HepG2 (cell line): ENCODE measurements at regions not wholly inside any gene's neighbourhood (a gene's known extent, or its start where the extent isn't known, plus 50 kb on each side); places are given as distances from the start of the nearest gene placed in this dataset.

ENCODE experiments used
- ATAC-seq: fragments of 200-7000 bp; cut with Tn5 transposase; 3 replicates; pipeline ENCODE4 v1.9.1; 2020; ENCODE audit warnings: mild to moderate bottlenecking, moderate library complexity
- BruUV-seq: library from RNA; stranded (reverse); fragments of 400-500 nt; replicated peaks from 2 replicates; lab custom pipeline; 2021; lab: Mats Ljungman, UMichigan
- CTCF ChIA-PET: fragments of 300-600 bp; formaldehyde crosslinking; extraction: SDS; loops from one replicate; lab custom pipeline; 2021; ENCODE audit warnings: low total read pairs, inconsistent platforms, low intra/inter-chr PET ratio; lab: Yijun Ruan, JAX
- POLR2A ChIA-PET: fragments of 350-600 bp; sonication (Branson Sonifier 250); formaldehyde crosslinking; loops from one replicate; lab custom pipeline; 2020; ENCODE audit warnings: antibody characterized with exemption, inconsistent platforms; lab: Yijun Ruan, JAX
- DNase-seq: peaks from one replicate; pipeline ENCODE4 v3.0.0-alpha.2; 2015; ENCODE audit warnings: low spot score
- FAIRE-seq: peaks from 3 replicates; lab custom pipeline; 2011; peaks lifted over from hg19 to GRCh38; lab: Jason Lieb, UNC
- H2AFZ ChIP-seq: one replicate; pipeline ENCODE4 v1.6.1; 2011; ENCODE audit warnings: low read length, inconsistent platforms
- H3K27ac ChIP-seq: fragments of 300-600 bp; 3 replicates; pipeline ENCODE4 v1.8.0; 2011; ENCODE audit warnings: mixed run types, mild to moderate bottlenecking, mixed read lengths, low read length, inconsistent platforms; ENCODE audit not compliant: insufficient read depth; ENCODE audit errors: extremely low read length
- H3K27me3 ChIP-seq, 2 experiments: fragments of 200-600 bp in 1 of 2; 2 replicates in 1 of 2; 3 replicates in 1 of 2; pipeline versions ENCODE4 v1.6.0 to v1.8.0; 2011; ENCODE audit warnings: low read length in 2 of 2, mild to moderate bottlenecking in 2 of 2, moderate library complexity in 2 of 2, inconsistent platforms in 1 of 2; ENCODE audit not compliant: insufficient read depth in 2 of 2, control insufficient read depth in 1 of 2
- H3K36me3 ChIP-seq, 2 experiments: fragments of 200-600 bp in 1 of 2; replicated peaks in 1 of 2; 2 replicates in 1 of 2; 3 replicates in 1 of 2; pipeline versions ENCODE4 v1.5.1 to v1.8.0; 2011; ENCODE audit warnings: low read length in 2 of 2, inconsistent platforms in 1 of 2; ENCODE audit not compliant: insufficient read depth in 2 of 2, control insufficient read depth in 1 of 2
- H3K4me1 ChIP-seq: 2 replicates; pipeline ENCODE4 v1.5.1; 2012; ENCODE audit warnings: low read length, inconsistent platforms; ENCODE audit not compliant: insufficient read depth
- H3K4me2 ChIP-seq: 2 replicates; pipeline ENCODE4 v1.6.0; 2011; ENCODE audit warnings: low read depth, low read length, inconsistent platforms
- H3K4me3 ChIP-seq, 3 experiments: fragments of 200-600 bp in 1 of 3; sonication (generic), shearing (Covaris generic) in 1 of 3; replicated peaks in 1 of 3; 2 replicates each; pipeline ENCODE4 v1.5.1; 2011 to 2016; ENCODE audit warnings: low read length in 3 of 3, inconsistent platforms in 2 of 3, low read depth in 2 of 3, mild to moderate bottlenecking in 2 of 3, control low read depth in 1 of 3, mixed read lengths in 1 of 3; ENCODE audit not compliant: insufficient read depth in 1 of 3
- H3K79me2 ChIP-seq: one replicate; pipeline ENCODE4 v1.6.1; 2011; ENCODE audit warnings: low read length, inconsistent platforms; ENCODE audit not compliant: insufficient read depth
- H3K9ac ChIP-seq: 2 replicates; pipeline ENCODE4 v1.6.0; 2011; ENCODE audit warnings: mild to moderate bottlenecking, low read depth, low read length, inconsistent platforms; ENCODE audit not compliant: insufficient read depth
- H3K9me3 ChIP-seq: 2 replicates; pipeline ENCODE4 v1.5.1; 2012; ENCODE audit warnings: mild to moderate bottlenecking, low read length
- H4K20me1 ChIP-seq: 2 replicates; pipeline ENCODE4 v1.6.0; 2011; ENCODE audit warnings: inconsistent platforms, mild to moderate bottlenecking, low read length, moderate library complexity; ENCODE audit not compliant: insufficient read depth
- AFF4 ChIP-seq: sonication (generic); formaldehyde crosslinking; IDR thresholded peaks from 2 replicates; pipeline ENCODE4 v1.4.0; 2020; ENCODE audit warnings: missing genetic modification reagents
- FIP1L1 ChIP-seq: fragments of 200-400 bp; formaldehyde crosslinking; IDR thresholded peaks from 2 replicates; pipeline ENCODE4 v1.6.1; 2018; ENCODE audit warnings: low read depth, mild to moderate bottlenecking, low read length, moderate library complexity, borderline replicate concordance; ENCODE audit not compliant: insufficient read depth
- FOSL1 ChIP-seq: sonication (generic); formaldehyde crosslinking; IDR thresholded peaks from 2 replicates; pipeline ENCODE4 v1.9.0; 2021; ENCODE audit warnings: missing genetic modification reagents, borderline replicate concordance
- IKZF4 ChIP-seq: sonication (generic); formaldehyde crosslinking; IDR thresholded peaks from 2 replicates; pipeline ENCODE4 v1.5.1; 2020; ENCODE audit warnings: borderline replicate concordance, mild to moderate bottlenecking, low read depth, missing genetic modification reagents; ENCODE audit errors: not compliant biosample characterization
- JARID2 ChIP-seq: sonication (generic); formaldehyde crosslinking; IDR thresholded peaks from 2 replicates; pipeline ENCODE4 v1.8.1; 2023; ENCODE audit warnings: missing genetic modification reagents, inconsistent platforms; ENCODE audit not compliant: insufficient replicate concordance
- PREB ChIP-seq: sonication (generic); formaldehyde crosslinking; IDR thresholded peaks from 2 replicates; pipeline ENCODE4 v1.4.0; 2020; ENCODE audit warnings: missing genetic modification reagents
- RFX5 ChIP-seq: IDR thresholded peaks from 2 replicates; pipeline ENCODE4 v1.6.1; 2011; ENCODE audit warnings: low read depth, low read length, improper control_type of control experiment
- SMC3 ChIP-seq: IDR thresholded peaks from 2 replicates; pipeline ENCODE4 v1.6.1; 2011; ENCODE audit warnings: low read length, improper control_type of control experiment
- TFDP2 ChIP-seq: sonication (generic); formaldehyde crosslinking; IDR thresholded peaks from 2 replicates; pipeline ENCODE4 v1.4.0; 2020; ENCODE audit warnings: missing genetic modification reagents
- ZFP36L1 ChIP-seq: sonication (generic); formaldehyde crosslinking; IDR thresholded peaks from 2 replicates; pipeline ENCODE4 v1.8.0; 2022; ENCODE audit warnings: mild to moderate bottlenecking, missing genetic modification reagents, moderate library complexity
- ZFYVE20 ChIP-seq: sonication (generic); formaldehyde crosslinking; IDR thresholded peaks from 2 replicates; pipeline ENCODE4 v1.8.0; 2023; ENCODE audit warnings: low read depth, mild to moderate bottlenecking, moderate library complexity, missing genetic modification reagents, borderline replicate concordance
- ZNF230 ChIP-seq: sonication (generic); formaldehyde crosslinking; IDR thresholded peaks from 2 replicates; pipeline ENCODE4 v1.4.0; 2020; ENCODE audit warnings: mild to moderate bottlenecking, missing genetic modification reagents
- ZNF350 ChIP-seq: sonication (generic); formaldehyde crosslinking; IDR thresholded peaks from 2 replicates; pipeline ENCODE4 v1.4.0; 2020; ENCODE audit warnings: mild to moderate bottlenecking, low read depth, missing genetic modification reagents, borderline replicate concordance
- ZNF609 ChIP-seq: sonication (generic); formaldehyde crosslinking; IDR thresholded peaks from 2 replicates; pipeline ENCODE4 v1.4.0; 2020; ENCODE audit warnings: mild to moderate bottlenecking, missing genetic modification reagents, borderline replicate concordance
- in situ Hi-C: cut with HindIII; loops from 2 replicates; pipeline ENCODE4 v1.10.0; 2017; ENCODE audit warnings: low pct_unique_long_range_greater_than_20kb; ENCODE audit not compliant: extremely low pct_ligation_motif_present
- intact Hi-C: fragments of 100-400 bp; cut with micrococcal nuclease; formaldehyde crosslinking; loops from one replicate; pipeline ENCODE4 v1.10.0; 2022; ENCODE audit not compliant: unreplicated experiment

- no peak overlapping the region for H3K27ac ChIP-seq
- H3K9me3 ChIP-seq, result no peaks in the 10 kb centered on the region
- no peaks in the 10 kb centered on the region for H3K79me2 ChIP-seq
- H3K4me2 ChIP-seq, result no peak overlapping the region
- no peaks in the 10 kb centered on the region for H4K20me1 ChIP-seq
- ATAC-seq (no peak), FAIRE-seq (no peak), DNase-seq (no peak)
- H3K9ac ChIP-seq, result no peak overlapping the region
- H3K4me3 ChIP-seq, result no peak overlapping the region
- H3K27me3 ChIP-seq, result no peaks in the 10 kb centered on the region
- in situ Hi-C loops, result no loop called here
- intact Hi-C loops, result no loop called here
- BruUV-seq, result no TSS peak
- POLR2A ChIA-PET, result no interaction called here
- CTCF ChIA-PET, result no interaction called here
- no peaks in the 10 kb centered on the region for H3K4me1 ChIP-seq
- no peak overlapping the region for H2AFZ ChIP-seq
- no peaks in the 10 kb centered on the region for H3K36me3 ChIP-seq
- TF ChIP-seq AFF4, result no peak
- TF ChIP-seq JARID2, result no peak
- TF ChIP-seq PREB, result no peak
- no peak for TF ChIP-seq ZNF230 (CRISPR knock-in tag)
- TF ChIP-seq ZNF350, result no peak
- TF ChIP-seq ZFYVE20 (CRISPR knock-in tag), result no peak
- TF ChIP-seq SMC3, result no peak
- no peak for TF ChIP-seq RFX5
- no peak for TF ChIP-seq ZFP36L1
- TF ChIP-seq IKZF4, result no peak
- TF ChIP-seq FOSL1 (CRISPR knock-in tag), result no peak
- TF ChIP-seq ZNF609, result no peak
- TF ChIP-seq FIP1L1, result no peak
- no peak for TF ChIP-seq TFDP2
Measured at GRCh38 chr11:90407350-90407749, 184.5 kb upstream of the CHORDC1 start.
